ENCODE measurements at regions not wholly inside any gene's neighbourhood (a gene's known extent, or its start where the extent isn't known, plus 50 kb on each side); places are given as distances from the start of the nearest gene placed in this dataset.
A peak's percentile ranks its signal among the peaks of the same experiment; 100 is the strongest.
"Not testable (repeated sequence)": the region's sequence is repeated elsewhere in the genome, so short reads cannot be mapped to it uniquely, and the experiment has no call there.

DNA sequence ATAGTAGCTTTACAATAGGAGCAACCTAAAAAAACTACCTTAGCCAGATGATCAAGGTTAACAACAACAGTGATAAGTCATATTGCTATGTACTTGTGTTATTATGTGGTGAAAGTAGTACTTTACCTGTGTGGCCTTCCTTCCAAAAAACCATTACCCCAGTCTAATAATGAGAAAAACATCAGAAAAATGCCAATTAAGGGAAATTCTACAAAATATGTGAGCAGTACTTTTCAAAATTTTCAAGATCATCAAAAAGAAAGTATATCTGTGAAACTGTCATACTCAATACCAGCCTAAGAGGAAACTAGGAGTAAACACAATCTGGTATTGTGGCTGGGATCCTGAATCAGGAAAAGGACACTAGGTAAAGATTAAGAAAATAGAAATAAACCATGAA is 165.3 kb upstream of the PKP2 start:
- POLR2A ChIA-PET, result no interaction called here
- no peak for DNase-seq (ENCODE audit: extremely low spot score)
- CTCF ChIA-PET, result no interaction called here
- TF ChIP-seq SP1 (IDR thresholded peaks at IDR 0.05) (no peak), NFRKB (IDR thresholded peaks at IDR 0.05) (no peak), TARDBP (IDR thresholded peaks at IDR 0.05) (no peak), ARNT (IDR thresholded peaks at IDR 0.05) (no peak), ZNF384 (IDR thresholded peaks at IDR 0.05) (no peak), BHLHE40 (IDR thresholded peaks at IDR 0.05; ENCODE audit: borderline replicate concordance) (no peak)

DNA sequence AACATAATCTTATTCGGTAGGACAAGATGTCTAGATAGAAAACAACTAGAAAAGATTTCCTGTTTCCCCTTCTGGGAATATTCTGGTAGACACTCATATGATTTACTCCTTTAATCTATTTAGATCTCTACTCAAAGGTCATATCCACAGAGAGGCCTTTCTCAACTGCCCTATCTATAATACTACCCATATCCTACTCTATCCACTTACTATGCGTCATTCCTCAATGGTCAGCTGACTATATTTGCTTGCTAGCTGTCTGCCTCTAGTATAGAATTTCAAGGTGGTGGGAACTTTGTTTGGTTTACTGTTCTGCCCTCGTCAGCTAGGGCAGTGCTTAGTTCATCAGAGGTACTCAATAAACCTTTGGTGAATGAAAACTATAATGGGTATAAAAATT is 157.8 kb upstream of the PKP2 start:
- ChIA-PET POLR2A (no interaction called here), CTCF (no interaction called here)
- DNase-seq (ENCODE audit: extremely low spot score), result no peak
- TF ChIP-seq PKNOX1 (IDR thresholded peaks at IDR 0.05) (no peak), CTBP1 (IDR thresholded peaks at IDR 0.05; ENCODE audit: borderline replicate concordance) (no peak), FOXA1 (IDR thresholded peaks at IDR 0.05) (no peak), FOXK2 (IDR thresholded peaks at IDR 0.05) (no peak), TARDBP (IDR thresholded peaks at IDR 0.05) (no peak), BHLHE40 (IDR thresholded peaks at IDR 0.05; ENCODE audit: borderline replicate concordance) (no peak), ELF4 (IDR thresholded peaks at IDR 0.05) (no peak), NFRKB (IDR thresholded peaks at IDR 0.05) (no peak), SUZ12 (IDR thresholded peaks at IDR 0.05) (no peak), ZNF384 (IDR thresholded peaks at IDR 0.05) (no peak), HDGF (IDR thresholded peaks at IDR 0.05; ENCODE audit: borderline replicate concordance) (no peak)

DNA sequence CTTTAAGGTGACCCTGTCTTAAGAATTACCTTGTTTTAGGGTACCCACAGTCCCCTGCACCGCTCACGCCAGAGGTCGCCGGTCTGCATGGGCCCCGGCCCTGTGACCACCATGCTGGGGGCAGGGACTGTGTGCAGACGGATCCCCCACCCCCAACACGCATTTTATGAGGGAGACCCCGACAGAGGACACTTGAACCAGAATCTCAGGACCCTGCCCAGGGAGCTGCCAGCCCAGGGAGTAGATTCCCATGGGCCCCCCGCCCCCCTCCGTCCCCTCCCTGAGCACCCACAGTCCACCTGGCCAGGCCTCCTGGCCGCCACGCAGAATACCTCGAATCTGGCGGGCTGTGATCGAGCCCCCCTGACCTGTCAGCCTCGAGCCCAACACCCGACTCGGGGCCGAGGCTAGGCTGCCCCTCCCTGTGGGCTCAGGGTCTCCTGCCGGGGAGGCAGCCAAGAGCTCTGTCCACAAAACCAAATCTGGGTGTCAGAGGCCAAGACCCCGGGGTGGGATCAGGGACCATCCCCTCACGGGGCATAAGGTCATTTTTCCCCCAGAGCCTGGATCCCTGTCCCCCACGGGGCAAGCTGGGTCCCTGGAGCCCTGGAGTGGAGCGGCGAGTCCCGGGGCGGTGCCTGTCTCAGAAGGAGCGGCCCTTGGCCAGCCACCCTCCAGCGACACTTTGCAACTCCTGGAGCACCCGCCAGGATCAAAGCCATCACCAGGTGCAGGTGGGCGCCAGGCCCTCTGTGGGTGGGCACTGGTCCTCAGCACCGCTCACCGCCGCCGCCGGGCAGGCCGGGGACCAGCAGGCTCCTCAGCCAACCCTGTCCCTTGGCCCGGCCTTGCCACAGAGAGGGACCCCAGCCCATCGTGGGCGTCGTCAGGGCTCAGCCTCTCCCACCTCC is 155.8 kb upstream of the PKP2 start:
- DNase-seq (ENCODE audit: extremely low spot score), result no peak
- TF ChIP-seq SUZ12 (IDR thresholded peaks at IDR 0.05), result no peak
- TF ChIP-seq PKNOX1 (IDR thresholded peaks at IDR 0.05), result no peak
- TF ChIP-seq HDGF (IDR thresholded peaks at IDR 0.05; ENCODE audit: borderline replicate concordance), result no peak
- TF ChIP-seq ZNF384 (IDR thresholded peaks at IDR 0.05), result no peak
- no peak for TF ChIP-seq CTBP1 (IDR thresholded peaks at IDR 0.05; ENCODE audit: borderline replicate concordance)
- no peak for TF ChIP-seq FOXK2 (IDR thresholded peaks at IDR 0.05)
- TF ChIP-seq BHLHE40 (IDR thresholded peaks at IDR 0.05; ENCODE audit: borderline replicate concordance), result no peak
- TF ChIP-seq L3MBTL2 (conservative IDR thresholded peaks at IDR 0.05), result no peak
- TF ChIP-seq ARNT (IDR thresholded peaks at IDR 0.05), result no peak
- no peak for TF ChIP-seq ELF4 (IDR thresholded peaks at IDR 0.05)
- TF ChIP-seq FOXA1 (IDR thresholded peaks at IDR 0.05), result no peak
- TF ChIP-seq FOXM1 (IDR thresholded peaks at IDR 0.05; ENCODE audit: borderline replicate concordance), result no peak
- no peak for TF ChIP-seq NFRKB (IDR thresholded peaks at IDR 0.05)
- TF ChIP-seq LEF1 (IDR thresholded peaks at IDR 0.05; ENCODE audit: borderline replicate concordance), result no peak
- TF ChIP-seq SP1 (IDR thresholded peaks at IDR 0.05), result no peak
- TF ChIP-seq TARDBP (IDR thresholded peaks at IDR 0.05), result no peak
- ChIA-PET POLR2A (no interaction called here), CTCF (no interaction called here)

- no peak for TF ChIP-seq CTBP1 (IDR thresholded peaks at IDR 0.05; ENCODE audit: borderline replicate concordance)
- TF ChIP-seq L3MBTL2 (conservative IDR thresholded peaks at IDR 0.05), result no peak
- no peak for TF ChIP-seq PKNOX1 (IDR thresholded peaks at IDR 0.05)
- no peak for TF ChIP-seq ZNF384 (IDR thresholded peaks at IDR 0.05)
- TF ChIP-seq SUZ12 (IDR thresholded peaks at IDR 0.05), result no peak
- ChIA-PET CTCF (no interaction called here), POLR2A (no interaction called here)
- no peak for DNase-seq (ENCODE audit: extremely low spot score)
Measured at GRCh38 chr12:33047666-33048065, 151.1 kb upstream of the PKP2 start.

GRCh38 chr12:33044447-33044846 is 147.9 kb upstream of the PKP2 start:
- ChIA-PET POLR2A (no interaction called here), CTCF (no interaction called here)
- no peak for DNase-seq (ENCODE audit: extremely low spot score)
- TF ChIP-seq FOXK2 (IDR thresholded peaks at IDR 0.05) (no peak), FOXM1 (IDR thresholded peaks at IDR 0.05; ENCODE audit: borderline replicate concordance) (no peak), FOXA1 (IDR thresholded peaks at IDR 0.05) (no peak)

DNA sequence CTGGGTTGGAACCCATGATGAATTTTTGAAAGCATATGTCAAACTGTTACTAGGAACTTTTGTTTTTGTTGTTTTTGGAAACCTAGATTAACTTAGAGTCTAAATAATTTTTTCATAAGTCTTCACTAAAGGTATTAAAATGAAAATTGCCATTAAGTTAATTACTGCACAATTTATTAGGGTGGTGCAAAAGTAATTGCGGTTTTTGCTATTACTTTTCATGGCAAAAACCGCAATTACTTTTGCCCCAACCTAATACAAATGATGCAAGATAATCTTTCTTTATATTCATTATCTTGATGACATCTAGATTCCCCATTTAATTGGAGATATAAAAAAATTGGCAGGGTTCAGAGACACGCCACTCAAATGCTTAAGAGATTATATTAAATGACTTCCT is 145.0 kb upstream of the PKP2 start:
- DNase-seq (ENCODE audit: extremely low spot score), result no peak
- ChIA-PET POLR2A (no interaction called here), CTCF (no interaction called here)
- TF ChIP-seq ZNF384 (IDR thresholded peaks at IDR 0.05) (no peak), PKNOX1 (IDR thresholded peaks at IDR 0.05) (no peak), L3MBTL2 (conservative IDR thresholded peaks at IDR 0.05) (no peak), ELF4 (IDR thresholded peaks at IDR 0.05) (peak; percentile 50; the same call in 1 of the 2 replicates)

GRCh38 chr12:33033999-33034398 is 137.4 kb upstream of the PKP2 start:
- CTCF ChIA-PET; POLR2A ChIA-PET; DNase-seq (ENCODE audit: extremely low spot score): not testable (repeated sequence)
